GM12878 (cell line): ENCODE measurements at regions not wholly inside any gene's neighbourhood (a gene's known extent, or its start where the extent isn't known, plus 50 kb on each side); places are given as distances from the start of the nearest gene placed in this dataset.
A peak's percentile ranks its signal among the peaks of the same experiment; 100 is the strongest.

ENCODE experiments used
- ATAC-seq: fragments of 200-7000 bp; cut with Tn5 transposase; 3 replicates; pipeline ENCODE4 v1.9.1; 2020; ENCODE audit warnings: mild to moderate bottlenecking, moderate library complexity
- BruUV-seq: library from RNA; stranded (reverse); fragments of 400-500 nt; replicated peaks from 2 replicates; lab custom pipeline; 2021; lab: Mats Ljungman, UMichigan
- CTCF ChIA-PET: fragments of 300-600 bp; sonication (Branson Sonifier 250); formaldehyde crosslinking; extraction: SDS; loops from one replicate; lab custom pipeline; 2021; ENCODE audit warnings: inconsistent platforms; lab: Yijun Ruan, JAX
- POLR2A ChIA-PET: fragments of 350-600 bp; formaldehyde crosslinking; extraction: SDS; loops from one replicate; lab custom pipeline; 2021; ENCODE audit warnings: inconsistent platforms; lab: Charles Lee
- RAD21 ChIA-PET: fragments of 300-600 bp; sonication (Branson Sonifier 250); formaldehyde crosslinking; loops from one replicate; lab custom pipeline; 2023; ENCODE audit warnings: antibody characterized with exemption; ENCODE audit not compliant: unreplicated experiment; lab: Charles Lee
- SMC1A ChIA-PET: fragments of 300-600 bp; sonication (Branson Sonifier 250); formaldehyde crosslinking; loops from one replicate; lab custom pipeline; 2023; ENCODE audit not compliant: unreplicated experiment, uncharacterized antibody; lab: Charles Lee
- DNase-seq: peaks from one replicate; pipeline ENCODE4 v3.0.0-alpha.2; 2011; ENCODE audit warnings: low read depth, low spot score
- FAIRE-seq: peaks from 3 replicates; lab custom pipeline; 2011; peaks lifted over from hg19 to GRCh38; lab: Jason Lieb, UNC
- H2AFZ ChIP-seq: 2 replicates; pipeline ENCODE4 v1.6.0; 2011; ENCODE audit warnings: low read depth, low read length, control low read depth; ENCODE audit not compliant: control insufficient read depth
- H3K27ac ChIP-seq: 2 replicates; pipeline ENCODE4 v1.5.1; 2011; ENCODE audit warnings: control low read depth; ENCODE audit not compliant: control insufficient read depth, insufficient read depth
- H3K27me3 ChIP-seq, 2 experiments: replicated peaks in 1 of 2; 2 replicates each; pipeline versions ENCODE4 v1.6.0 to v1.6.1; 2011; ENCODE audit warnings: low read length in 1 of 2; ENCODE audit not compliant: control insufficient read depth in 2 of 2, insufficient read depth in 2 of 2
- H3K36me3 ChIP-seq, 2 experiments: 2 replicates each; pipeline ENCODE4 v1.5.1; 2011; ENCODE audit warnings: low read length in 1 of 2; ENCODE audit not compliant: control insufficient read depth in 2 of 2, insufficient read depth in 2 of 2
- H3K4me1 ChIP-seq: 2 replicates; pipeline ENCODE4 v1.6.1; 2011; ENCODE audit warnings: mild to moderate bottlenecking, low read length, moderate library complexity, mixed read lengths; ENCODE audit not compliant: control insufficient read depth, insufficient read depth
- H3K4me2 ChIP-seq: 2 replicates; pipeline ENCODE4 v1.6.0; 2011; ENCODE audit warnings: control low read depth; ENCODE audit not compliant: control insufficient read depth, insufficient read depth
- H3K4me3 ChIP-seq: fragments of 200-600 bp; sonication (generic); 2 replicates; pipeline ENCODE4 v1.5.1; 2016
- H3K79me2 ChIP-seq: 2 replicates; pipeline ENCODE4 v1.6.0; 2011; ENCODE audit warnings: low read length; ENCODE audit not compliant: control insufficient read depth, insufficient read depth
- H3K9ac ChIP-seq: 2 replicates; pipeline ENCODE4 v1.8.0; 2011; ENCODE audit warnings: low read length, control low read depth, mixed read lengths; ENCODE audit not compliant: control insufficient read depth, insufficient read depth
- H3K9me3 ChIP-seq: replicated peaks from 3 replicates; pipeline ENCODE4 v1.5.1; 2011; ENCODE audit warnings: mild to moderate bottlenecking, low read length; ENCODE audit not compliant: control insufficient read depth, insufficient read depth
- H4K20me1 ChIP-seq: 2 replicates; pipeline ENCODE4 v1.6.0; 2011; ENCODE audit not compliant: control insufficient read depth, insufficient read depth
- ATF7 ChIP-seq: fragments of 450-650 bp; IDR thresholded peaks from 2 replicates; pipeline ENCODE4 v1.6.1; 2016; ENCODE audit warnings: low read depth, mild to moderate bottlenecking
- CHD2 ChIP-seq: IDR thresholded peaks from 2 replicates; pipeline ENCODE4 v1.6.1; 2011; ENCODE audit warnings: low read depth, low read length, improper control_type of control experiment, borderline replicate concordance
- HCFC1 ChIP-seq: fragments of 150-350 bp; IDR thresholded peaks from 2 replicates; pipeline ENCODE4 v1.6.1; 2014; ENCODE audit warnings: low read length
- KAT2A ChIP-seq: conservative IDR thresholded peaks from 2 replicates; pipeline ENCODE4 v1.6.1; 2011; ENCODE audit warnings: low read depth, low read length; ENCODE audit not compliant: control insufficient read depth
- KDM1A ChIP-seq: fragments of 200-600 bp; sonication (generic); IDR thresholded peaks from 2 replicates; pipeline ENCODE4 v1.6.1; 2016; ENCODE audit warnings: borderline replicate concordance
- SMAD1 ChIP-seq: fragments of 450-650 bp; IDR thresholded peaks from 2 replicates; pipeline ENCODE4 v1.6.1; 2018; ENCODE audit warnings: mild to moderate bottlenecking, low read depth; ENCODE audit not compliant: partially characterized antibody
- SMARCA5 ChIP-seq: fragments of 450-650 bp; IDR thresholded peaks from 2 replicates; pipeline ENCODE4 v1.6.1; 2017; ENCODE audit warnings: mild to moderate bottlenecking
- SPI1 ChIP-seq: IDR thresholded peaks from 2 replicates; pipeline ENCODE4 v1.6.1; 2011; ENCODE audit warnings: low read depth, mild to moderate bottlenecking, low read length, moderate library complexity, borderline replicate concordance; ENCODE audit not compliant: insufficient read depth
- SUPT20H ChIP-seq: IDR thresholded peaks from 2 replicates; pipeline ENCODE4 v1.6.1; 2011; ENCODE audit warnings: low read depth, mild to moderate bottlenecking, low read length, moderate library complexity, borderline replicate concordance; ENCODE audit not compliant: control insufficient read depth
- USF1 ChIP-seq: IDR thresholded peaks from 2 replicates; pipeline ENCODE4 v1.6.1; 2011; ENCODE audit warnings: borderline replicate concordance, low read depth, mild to moderate bottlenecking, moderate library complexity, mixed read lengths, low read length; ENCODE audit not compliant: insufficient read depth; ENCODE audit errors: extremely low read length
- YY1 ChIP-seq: IDR thresholded peaks from 2 replicates; pipeline ENCODE4 v1.6.1; 2011; ENCODE audit warnings: low read depth, mild to moderate bottlenecking, low read length
- ZBED1 ChIP-seq: IDR thresholded peaks from 2 replicates; pipeline ENCODE4 v1.6.1; 2016; ENCODE audit warnings: borderline replicate concordance
- ZNF384 ChIP-seq: IDR thresholded peaks from 2 replicates; pipeline ENCODE4 v1.6.1; 2012; ENCODE audit warnings: low read depth, mild to moderate bottlenecking, low read length, improper control_type of control experiment, borderline replicate concordance
- WGBS: methylation state at CpG from one replicate; pipeline ENCODE4 v1.1.6; 2016; ENCODE audit warnings: low lambda C conversion rate; ENCODE audit not compliant: insufficient replicate concordance, insufficient coverage; ENCODE audit errors: missing lambda C conversion rate; 5-methylcytosine and 5-hydroxymethylcytosine counted together
- in situ Hi-C: fragments of 300-500 bp; cut with MboI; formaldehyde crosslinking; loops from 9 replicates; pipeline ENCODE4 v1.14.3; 2018; ENCODE audit warnings: mixed read lengths
- intact Hi-C: fragments of 100-400 bp; cut with micrococcal nuclease; formaldehyde crosslinking; loops from one replicate; pipeline ENCODE4 v1.14.2; 2022; ENCODE audit not compliant: unreplicated experiment

- TF ChIP-seq ZNF384 (peak; percentile 94), SPI1 (no peak), ZBED1 (no peak), ATF7 (peak; percentile 36; the same call in 1 of the 2 replicates), SMARCA5 (no peak), YY1 (no peak), KDM1A (no peak), USF1 (no peak), SUPT20H (no peak)
Measured at GRCh38 chr2:156110890-156111289, 221.6 kb downstream of the NR4A2 start (continued).

GRCh38 chr2:156099382-156099781 lies 233.1 kb downstream of the NR4A2 start:
- Histone ChIP-seq H3K79me2 (no peaks in the 10 kb centered on the region), H3K27ac (no peak overlapping the region), H3K4me1 (no peaks in the 10 kb centered on the region), H3K9me3 (no peaks in the 10 kb centered on the region), H3K9ac (no peak overlapping the region), H3K36me3 (no peaks in the 10 kb centered on the region), H3K27me3 (no peaks in the 10 kb centered on the region), H3K4me2 (no peak overlapping the region), H4K20me1 (no peaks in the 10 kb centered on the region), H3K4me3 (no peak overlapping the region), H2AFZ (no peak overlapping the region)
- ChIA-PET CTCF (interaction anchor here (1.0 to 1.4 kb wide), 3 partner anchors 13 to 19 kb away, joined by 3 to 4 read pairs (median 3); no protein-coding TSS in a partner anchor), POLR2A (no interaction called here), RAD21 (no interaction called here), SMC1A (interaction anchor here (0.7 to 1.2 kb wide), 2 partner anchors 12 to 489 kb away, joined by 3 to 5 read pairs; no protein-coding TSS in a partner anchor)
- ATAC-seq (no peak), FAIRE-seq (no peak), DNase-seq (no peak)
- intact Hi-C loops, result no loop called here
- no TSS peak for BruUV-seq
- WGBS, result 94% methylated on average over 1 of the region's 1 CpG
- TF ChIP-seq KAT2A (no peak), HCFC1 (no peak), CHD2 (no peak), SMAD1 (no peak)
- in situ Hi-C loops, result no loop called here
